Right lobe of liver (tissue), 6 donors: ENCODE measurements at regions not wholly inside any gene's neighbourhood (a gene's known extent, or its start where the extent isn't known, plus 50 kb on each side); places are given as distances from the start of the nearest gene placed in this dataset.

Source experiments
- ATAC-seq, 4 donors: fragments of 200-7000 bp; cut with Tn5 transposase; one replicate each; pipeline ENCODE4 v1.9.1; 2020; ENCODE audit warnings: mild to moderate bottlenecking in 4 of 4, moderate library complexity in 4 of 4
- DNase-seq, 3 donors: peaks; one replicate each; pipeline ENCODE4 v3.0.0-alpha.2; 2020
- H3K27ac ChIP-seq, 3 donors: fragments of 200-600 bp; one replicate each; pipeline ENCODE4 v1.8.0; 2022
- H3K27me3 ChIP-seq, 2 donors: fragments of 200-600 bp; one replicate each; pipeline ENCODE4 v1.8.0; 2022
- H3K36me3 ChIP-seq, 4 donors: fragments of 200-600 bp; sonication (generic) in 1 of 4; one replicate each; pipeline versions ENCODE4 v1.5.1 to v1.8.0; 2017 to 2022; ENCODE audit warnings: control low read depth in 1 of 4
- H3K4me1 ChIP-seq, 4 donors: fragments of 200-600 bp; sonication (generic) in 1 of 4; one replicate each; pipeline versions ENCODE4 v1.5.1 to v1.8.0; 2017 to 2022; ENCODE audit warnings: control low read depth in 1 of 4
- H3K4me3 ChIP-seq, 3 donors: fragments of 200-600 bp; one replicate each; pipeline ENCODE4 v1.8.0; 2022
- H3K9me3 ChIP-seq, 4 donors: fragments of 200-600 bp; sonication (generic) in 1 of 4; one replicate each; pipeline versions ENCODE4 v1.5.1 to v1.8.0; 2017 to 2022; ENCODE audit warnings: control low read depth in 1 of 4
- CTCF ChIP-seq, 4 donors: fragments of 200-600 bp in 3 of 4; fragments of 450-650 bp in 1 of 4; IDR thresholded peaks; one replicate each; pipeline versions ENCODE4 v1.5.1 to v1.8.0; 2016 to 2022; ENCODE audit warnings: antibody characterized with exemption in 4 of 4, mild to moderate bottlenecking in 2 of 4
- POLR2A ChIP-seq: fragments of 450-650 bp; IDR thresholded peaks from one replicate; pipeline ENCODE4 v1.6.1; 2017; ENCODE audit warnings: antibody characterized with exemption, mild to moderate bottlenecking
- WGBS: methylation state at CpG from one replicate; pipeline ENCODE4 v1.1.6; 2018; ENCODE audit warnings: low coverage, low lambda C conversion rate; ENCODE audit not compliant: insufficient coverage; ENCODE audit errors: missing lambda C conversion rate; 5-methylcytosine and 5-hydroxymethylcytosine counted together
- intact Hi-C, 2 donors: fragments of 100-400 bp; cut with DNase I; formaldehyde crosslinking; loops; one replicate each; pipeline versions ENCODE4 v1.11.2 to v1.14.1; 2022
- donor health status: DM: no; HTN: yes; CAD: no.
- donor health status: DM: no; HTN: no; CAD: no.
- donor health status: DM: no; HTN: no; CAD: no.
- donor health status: DM: no; HTN: yes; CAD: no.
- donor health status: DM: no; HTN: yes; CAD: no.

GRCh38 chr13:34114581-34114980 is 296.6 kb downstream of the RFC3 start:
- TF ChIP-seq POLR2A (no peak), CTCF (IDR thresholded peaks at IDR 0.05) (no peak)
- Histone ChIP-seq H3K4me3 (no peak overlapping the region), H3K27ac (no peak overlapping the region), H3K4me1 (no peaks in the 10 kb centered on the region), H3K36me3 (no peaks in the 10 kb centered on the region), H3K9me3 (no peaks in the 10 kb centered on the region), H3K27me3 (no peaks in the 10 kb centered on the region)
- ATAC-seq (no peak), DNase-seq (no peak)
- WGBS: 40% methylated on average over 3 of the region's 3 CpGs
- intact Hi-C loops: no loop called here

GRCh38 chr13:34116651-34117050 is 298.7 kb downstream of the RFC3 start:
- no peak for ATAC-seq
- intact Hi-C loops: no loop called here
- no peaks in the 10 kb centered on the region for H3K36me3 ChIP-seq
- 69% methylated on average over 3 of the region's 3 CpGs for WGBS
- H3K27me3 ChIP-seq: no peaks in the 10 kb centered on the region
- no peaks in the 10 kb centered on the region for H3K4me1 ChIP-seq
- DNase-seq: no peak
- H3K4me3 ChIP-seq: no peak overlapping the region
- H3K9me3 ChIP-seq: no peaks in the 10 kb centered on the region
- TF ChIP-seq POLR2A: no peak
- TF ChIP-seq CTCF (IDR thresholded peaks at IDR 0.05): no peak
- no peak overlapping the region for H3K27ac ChIP-seq

GRCh38 chr13:34124666-34125306 is 306.8 kb downstream of the RFC3 start:
- no peaks in the 10 kb centered on the region for H3K36me3 ChIP-seq
- no peak for DNase-seq
- no peak overlapping the region for H3K4me3 ChIP-seq
- TF ChIP-seq CTCF (IDR thresholded peaks at IDR 0.05) (no peak), POLR2A (no peak)
- intact Hi-C loops: no loop called here
- 53% methylated on average over 3 of the region's 3 CpGs for WGBS
- H3K4me1 ChIP-seq: no peaks in the 10 kb centered on the region
- ATAC-seq: no peak
- H3K9me3 ChIP-seq: no peaks in the 10 kb centered on the region
- H3K27me3 ChIP-seq: no peaks in the 10 kb centered on the region
- H3K27ac ChIP-seq: no peak overlapping the region

- H3K27ac ChIP-seq: no peak overlapping the region
- no peak overlapping the region for H3K4me3 ChIP-seq
- H3K36me3 ChIP-seq: no peaks in the 10 kb centered on the region
- H3K27me3 ChIP-seq: no peaks in the 10 kb centered on the region
- no peak for DNase-seq
- 46% methylated on average over 4 of the region's 4 CpGs for whole genome bisulfite sequencing
- H3K9me3 ChIP-seq: no peaks in the 10 kb centered on the region
- TF ChIP-seq CTCF (IDR thresholded peaks at IDR 0.05) (no peak), POLR2A (no peak)
- ATAC-seq: no peak
- intact Hi-C loops: no loop called here
- no peaks in the 10 kb centered on the region for H3K4me1 ChIP-seq
Measured at GRCh38 chr13:34127523-34127922, 309.6 kb downstream of the RFC3 start.

GRCh38 chr13:34128661-34129060 is 310.7 kb downstream of the RFC3 start:
- intact Hi-C loops: no loop called here
- H3K27ac ChIP-seq: no peak overlapping the region
- TF ChIP-seq POLR2A: no peak
- no peak for TF ChIP-seq CTCF (IDR thresholded peaks at IDR 0.05)
- WGBS: 54% methylated on average over 3 of the region's 3 CpGs
- no peak for DNase-seq
- no peaks in the 10 kb centered on the region for H3K27me3 ChIP-seq
- H3K4me3 ChIP-seq: no peak overlapping the region
- no peak for ATAC-seq
- no peaks in the 10 kb centered on the region for H3K4me1 ChIP-seq
- no peaks in the 10 kb centered on the region for H3K36me3 ChIP-seq
- H3K9me3 ChIP-seq: no peaks in the 10 kb centered on the region
